Stimulated activated CD4-positive, alpha-beta T cell treated with anti-CD3 and anti-CD28 coated beads, TNF-alpha, amount 100 ng/mL, for 24 hours (primary cell): ENCODE measurements at regions not wholly inside any gene's neighbourhood (a gene's known extent, or its start where the extent isn't known, plus 50 kb on each side); places are given as distances from the start of the nearest gene placed in this dataset.
"Not testable (repeated sequence)": the region's sequence is repeated elsewhere in the genome, so short reads cannot be mapped to it uniquely, and the experiment has no call there.

Experiments
- DNase-seq, 3 experiments: peaks; one replicate each; pipeline ENCODE4 v3.0.0-alpha.2; 2020; ENCODE audit warnings: low read depth in 3 of 3

DNA sequence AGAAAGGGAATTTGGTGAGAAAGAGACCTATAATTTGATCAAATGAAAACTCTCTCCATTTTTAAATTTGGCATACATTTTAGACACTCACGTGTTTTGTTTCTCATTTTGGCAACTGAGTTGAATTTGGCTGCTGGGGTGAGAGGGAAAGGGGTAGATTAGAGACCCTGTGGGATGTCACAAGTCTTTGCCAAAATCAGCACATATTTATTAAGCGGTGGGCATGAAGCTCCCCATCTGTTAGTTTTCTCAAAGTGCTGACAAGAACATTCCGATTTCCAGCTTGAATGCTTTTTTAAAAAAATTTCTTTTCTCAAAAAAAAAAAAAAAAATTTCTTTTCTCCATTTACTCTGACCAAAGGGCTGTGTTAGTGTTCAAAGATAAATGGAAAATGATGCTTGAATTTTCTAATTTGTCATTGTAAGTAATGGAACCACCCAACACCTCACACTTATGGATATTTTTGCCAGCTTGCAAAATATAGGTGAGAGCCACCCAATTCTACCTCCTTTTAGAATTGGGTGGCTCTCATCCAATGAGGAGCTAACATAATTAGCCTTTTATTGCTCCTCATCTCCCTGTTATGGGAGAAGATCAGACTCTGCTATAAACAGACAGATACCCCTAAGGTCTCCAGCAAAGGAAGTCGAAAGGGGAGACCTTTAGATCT is 222.9 kb upstream of the FN1 start:
- DNase-seq: no peak

DNA sequence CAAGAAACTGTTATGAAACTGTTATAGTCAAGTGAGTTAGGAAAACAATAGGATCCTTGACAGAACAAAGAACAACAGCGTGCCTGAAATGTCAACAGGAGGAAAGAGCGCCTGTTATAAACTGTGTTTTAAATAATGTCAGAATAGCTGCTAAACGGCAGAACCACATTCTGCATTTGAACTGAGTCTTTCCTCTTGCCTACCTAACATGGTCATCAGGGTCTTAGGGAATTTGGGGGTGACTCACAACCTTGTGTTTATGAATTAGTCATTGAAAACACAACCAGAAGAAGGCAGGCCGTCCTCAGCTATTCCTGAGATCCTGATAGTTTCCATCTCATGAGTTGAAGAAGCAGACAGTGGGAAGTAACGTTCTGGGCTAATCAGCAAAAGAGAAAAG is 222.0 kb upstream of the FN1 start:
- DNase-seq: no peak

- DNase-seq: no peak
Observed at GRCh38 chr2:215654148-215654819, 218.4 kb upstream of the FN1 start.

DNA sequence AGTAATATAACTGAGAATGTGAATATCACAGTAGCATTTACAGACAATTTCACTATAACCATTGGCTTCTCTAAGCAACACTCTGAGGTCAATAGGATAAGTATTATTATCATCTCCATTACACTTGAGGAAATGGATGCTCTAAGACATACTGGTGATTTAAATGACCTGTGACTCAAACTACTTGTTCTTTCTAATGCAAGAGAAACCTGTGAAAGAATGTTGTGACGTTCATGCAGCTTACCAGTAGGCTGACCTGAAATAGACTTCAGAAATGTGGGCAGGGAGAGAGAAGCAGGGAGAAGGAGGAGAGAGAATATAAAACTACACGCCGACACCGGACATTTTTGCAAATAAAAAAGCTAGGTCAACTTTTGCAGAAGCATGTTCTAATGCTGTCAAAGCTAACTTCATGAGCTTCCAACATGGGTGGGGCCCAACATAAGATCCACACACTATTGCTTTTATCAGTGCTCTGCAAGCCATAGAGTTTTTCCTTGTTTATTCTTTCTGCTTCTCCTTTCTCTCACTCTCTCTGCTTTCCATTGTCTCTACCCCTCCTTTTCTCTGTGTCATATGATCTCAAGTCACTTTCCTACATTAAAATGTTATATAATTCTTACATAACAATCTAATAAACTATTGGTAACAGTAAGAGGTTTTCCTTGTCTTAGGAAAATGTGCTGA is 217.6 kb upstream of the FN1 start:
- DNase-seq: no peak

DNA sequence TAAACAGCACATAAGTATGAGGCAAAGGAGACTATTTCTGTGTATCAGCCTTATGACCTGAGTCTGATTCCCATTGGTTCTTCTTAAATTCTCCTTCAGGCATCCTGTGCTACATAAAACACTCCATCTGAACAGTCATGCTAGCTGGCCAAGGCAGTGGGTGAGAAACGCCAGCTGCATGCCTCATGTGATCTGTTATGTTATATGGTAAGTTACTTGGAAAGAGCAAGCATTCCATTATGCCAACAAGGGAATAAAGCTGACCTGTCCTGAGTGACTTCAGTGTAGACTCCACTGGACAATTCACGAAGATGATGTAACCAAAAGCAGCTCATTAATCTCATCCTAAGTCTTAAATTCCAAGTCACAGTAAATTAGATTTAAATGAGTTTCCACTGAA is 216.5 kb upstream of the FN1 start:
- no peak for DNase-seq

GRCh38 chr2:215651412-215651811 is 215.5 kb upstream of the FN1 start:
- DNase-seq: no peak

DNA sequence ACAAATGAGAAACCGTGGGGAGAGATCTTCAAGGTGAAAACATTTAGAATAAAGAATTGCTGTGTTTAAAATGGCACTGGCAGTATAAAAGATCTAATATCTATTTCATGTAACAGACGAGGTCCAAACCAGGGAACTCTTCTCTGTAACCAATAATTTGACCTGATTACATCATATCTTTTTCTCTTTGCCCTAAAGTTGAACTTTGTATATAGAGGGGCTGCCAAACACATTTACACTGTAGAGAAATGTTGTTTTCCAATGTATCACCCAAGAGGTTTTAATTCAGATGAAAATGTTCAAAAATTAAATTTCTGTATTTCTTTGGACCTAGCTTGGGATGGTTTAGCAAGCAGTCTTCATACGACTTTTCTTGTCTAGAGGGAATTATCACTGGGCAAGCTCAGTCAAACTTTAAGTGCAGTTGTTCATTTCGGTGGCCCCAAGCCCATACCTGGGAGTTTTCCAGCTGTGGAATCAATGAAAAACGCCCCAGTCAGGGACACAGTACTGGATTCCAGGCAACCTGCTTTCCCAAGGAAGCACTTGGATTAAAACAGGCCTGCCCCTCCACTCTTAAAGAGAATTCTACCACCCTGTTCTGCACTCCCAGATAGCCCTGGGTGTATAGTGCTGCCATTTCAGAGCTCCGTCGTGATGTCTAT is 208.5 kb upstream of the FN1 start:
- no peak for DNase-seq

DNA sequence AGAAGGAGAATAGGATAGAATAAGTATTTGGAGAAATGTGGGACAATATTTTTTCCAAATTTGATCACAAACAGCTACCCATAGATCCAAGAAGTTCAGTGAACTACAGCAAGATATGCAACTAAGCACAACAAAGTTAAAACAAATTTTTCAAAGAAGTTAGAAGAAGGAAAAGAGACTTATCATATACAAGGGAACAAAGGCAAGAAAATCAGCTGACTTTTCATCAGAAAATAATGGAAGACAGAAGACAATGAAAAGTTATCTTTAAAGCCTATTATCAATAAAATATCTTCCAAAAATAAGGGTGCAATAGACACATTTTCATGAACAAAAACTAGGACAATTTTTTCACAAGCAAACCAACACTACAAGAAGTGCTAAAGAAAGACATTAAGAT is 202.8 kb upstream of the FN1 start:
- DNase-seq: no peak

GRCh38 chr2:215637651-215638050 is 201.8 kb upstream of the FN1 start:
- DNase-seq: no peak

- DNase-seq: no peak
Observed at GRCh38 chr2:215636816-215637215, 200.9 kb upstream of the FN1 start.

- no peak for DNase-seq
Observed at GRCh38 chr2:215635788-215636139, 199.9 kb upstream of the FN1 start.

DNA sequence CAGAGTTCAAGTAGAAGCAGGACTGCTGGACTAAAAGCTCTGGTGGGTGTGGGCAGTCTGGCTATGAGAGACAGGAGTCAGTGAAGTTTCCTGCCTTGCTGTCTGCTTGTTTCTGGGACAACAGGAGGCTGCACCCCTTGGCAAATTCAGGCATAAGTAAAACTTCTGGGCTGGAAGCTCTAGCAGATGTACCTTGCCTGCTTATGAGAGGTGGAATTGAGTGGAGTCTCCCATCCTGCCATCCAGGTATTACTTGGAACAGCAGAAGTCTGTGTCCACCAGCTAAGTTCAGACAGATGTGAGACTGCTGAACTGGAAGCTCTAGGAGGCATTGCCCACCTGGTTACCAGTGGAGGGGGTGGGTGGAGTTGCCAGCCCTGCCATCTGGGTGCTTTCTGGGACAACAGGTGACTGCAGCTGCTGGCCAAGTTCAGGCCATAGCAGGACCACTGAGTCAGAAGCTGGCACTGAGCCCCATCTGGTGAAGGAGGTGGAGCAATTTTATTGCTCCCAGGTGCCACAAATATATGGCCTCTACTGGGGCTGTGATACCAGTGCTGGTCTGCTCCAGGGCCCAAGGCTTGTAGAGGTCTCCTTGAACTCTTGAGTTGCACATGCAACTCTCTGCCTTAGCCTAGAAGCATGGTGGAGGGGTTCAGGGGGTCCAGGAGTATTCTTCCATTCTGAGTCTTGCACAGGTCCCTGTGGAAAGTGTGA is 199.4 kb upstream of the FN1 start:
- no peak for DNase-seq

DNA sequence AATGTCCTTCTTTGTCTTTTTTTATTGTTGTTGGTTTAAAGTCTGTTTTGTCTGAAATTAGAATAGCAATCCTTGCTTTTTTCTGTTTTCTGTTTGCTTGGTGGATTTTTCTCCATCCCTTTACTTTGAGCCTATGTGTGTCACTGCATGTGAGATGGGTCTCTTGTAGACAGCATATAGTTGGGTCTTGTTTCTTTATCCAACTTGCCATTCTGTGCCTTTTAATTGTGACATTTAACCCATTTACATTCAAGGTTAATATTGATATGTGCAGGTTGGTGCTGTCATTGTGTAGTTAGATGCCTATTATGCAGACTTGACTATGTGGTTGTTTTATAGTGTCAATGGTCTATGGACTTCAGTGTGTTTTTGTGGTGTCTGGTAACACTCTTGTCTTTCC is 197.5 kb upstream of the FN1 start:
- no peak for DNase-seq

GRCh38 chr2:215631696-215632095 is 195.8 kb upstream of the FN1 start:
- DNase-seq: no peak

- not testable (repeated sequence) for DNase-seq
Observed at GRCh38 chr2:215630796-215631195, 194.9 kb upstream of the FN1 start.

DNA sequence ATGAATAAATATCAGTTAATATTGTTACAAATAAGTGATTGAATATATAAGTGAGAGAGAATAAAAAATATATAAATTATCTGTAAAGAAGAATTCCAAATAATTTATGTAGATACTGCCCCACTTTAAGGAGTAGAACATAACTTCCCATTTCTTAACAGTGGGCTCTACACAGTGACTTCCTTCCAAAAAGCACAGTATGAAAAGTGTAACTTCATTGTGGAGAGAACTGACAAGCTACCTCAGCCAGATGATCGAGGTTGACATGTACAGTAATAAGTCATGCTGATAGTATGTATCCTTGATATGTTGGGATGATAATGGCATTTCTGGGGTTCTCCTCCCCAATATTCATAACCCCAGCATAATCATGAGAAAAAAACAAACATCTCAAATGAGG is 191.9 kb upstream of the FN1 start:
- no peak for DNase-seq

DNA sequence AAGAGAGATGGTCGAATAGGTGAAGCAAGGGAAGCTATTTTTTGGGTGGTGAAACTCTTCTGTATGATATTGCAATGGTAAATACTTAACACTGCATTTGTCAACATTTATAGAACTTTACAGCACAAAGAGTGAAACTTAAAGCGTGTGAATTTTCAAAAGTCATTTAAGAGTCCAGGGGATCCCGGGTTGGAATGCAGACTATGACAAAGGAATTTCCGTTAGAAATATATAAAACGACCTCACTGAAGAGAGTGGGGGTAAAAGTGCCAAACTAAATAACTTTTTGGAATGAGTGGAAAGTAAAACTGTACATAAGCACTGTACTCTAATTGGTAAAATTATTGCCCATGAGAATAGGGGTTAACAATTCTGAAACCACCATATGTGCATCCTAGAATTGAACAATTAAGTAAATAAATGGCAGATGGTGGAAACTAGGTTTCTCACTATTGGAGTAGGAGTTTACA is 191.0 kb upstream of the FN1 start:
- no peak for DNase-seq

GRCh38 chr2:215626063-215626462 is 190.2 kb upstream of the FN1 start:
- DNase-seq: no peak

GRCh38 chr2:215625207-215625606 is 189.3 kb upstream of the FN1 start:
- DNase-seq: no peak

GRCh38 chr2:215624423-215624829 is 188.6 kb upstream of the FN1 start:
- no peak for DNase-seq

GRCh38 chr2:215622837-215623236 is 187.0 kb upstream of the FN1 start:
- no peak for DNase-seq

GRCh38 chr2:215621381-215621780 is 185.5 kb upstream of the FN1 start:
- DNase-seq: no peak
